ENCODE measurements at regions not wholly inside any gene's neighbourhood (a gene's known extent, or its start where the extent isn't known, plus 50 kb on each side); places are given as distances from the start of the nearest gene placed in this dataset.

- Histone ChIP-seq H3K9ac (replicated peaks in 1 of 4; ENCODE audit: extremely low read depth in 1 of 4, low read depth in 3 of 4, low read length in 3 of 4) (no peak overlapping the region), H3K4ac (replicated peaks; ENCODE audit: insufficient read length, low read depth, low read length) (no peak overlapping the region), H2BK5ac (ENCODE audit: low read depth, low read length) (no peak overlapping the region), H3K18ac (ENCODE audit: extremely low read depth, low read length) (no peak overlapping the region), H3K4me1 (replicated peaks in 1 of 4; ENCODE audit: control insufficient read depth in 3 of 4, insufficient read depth in 4 of 4, low read length in 3 of 4) (no peaks in the 10 kb centered on the region), H2BK15ac (ENCODE audit: low read length) (no peak overlapping the region), H2AFZ (ENCODE audit: low read length) (no peak overlapping the region), H3K23me2 (ENCODE audit: low read depth, low read length) (no peaks in the 10 kb centered on the region), H3K56ac (replicated peaks; ENCODE audit: insufficient read length, low read depth, low read length) (no peak overlapping the region), H4K91ac (replicated peaks; ENCODE audit: insufficient read length, low read length) (no peak overlapping the region), H2BK20ac (ENCODE audit: low read length) (no peak overlapping the region), H3K36me3 (ENCODE audit: control insufficient read depth in 2 of 4, insufficient read depth in 4 of 4, low read length in 3 of 4) (no peaks in the 10 kb centered on the region), H3K79me2 (ENCODE audit: control insufficient read depth in 1 of 2, insufficient read depth in 2 of 2, low read length in 2 of 2) (no peaks in the 10 kb centered on the region), H3K23ac (ENCODE audit: insufficient read length) (no peak overlapping the region), H2AK5ac (ENCODE audit: low read depth, low read length) (no peak overlapping the region), H3K4me3 (ENCODE audit: extremely low read depth in 1 of 4, insufficient read depth in 2 of 4, low read depth in 3 of 4, low read length in 4 of 4) (no peak overlapping the region), H4K8ac (ENCODE audit: extremely low read depth, insufficient read depth, low read length) (no peak overlapping the region), H3K9me3 (ENCODE audit: insufficient read depth in 2 of 2, low read depth in 1 of 2, low read length in 1 of 2) (no peaks in the 10 kb centered on the region), H4K5ac (ENCODE audit: insufficient read length, low read depth, low read length) (no peak overlapping the region), H4K20me1 (replicated peaks in 1 of 2; ENCODE audit: control insufficient read depth in 1 of 2, insufficient read depth in 2 of 2, low read length in 2 of 2) (no peaks in the 10 kb centered on the region), H3K79me1 (ENCODE audit: low read depth, low read length) (no peaks in the 10 kb centered on the region), H3K4me2 (ENCODE audit: insufficient read depth in 1 of 2, low read depth in 2 of 2, low read length in 2 of 2) (no peak overlapping the region), H2BK120ac (replicated peaks; ENCODE audit: low read depth, low read length) (no peak overlapping the region), H3K14ac (ENCODE audit: insufficient read length) (no peak overlapping the region), H2BK12ac (ENCODE audit: low read depth, low read length) (no peak overlapping the region), H3K27me3 (replicated peaks in 1 of 4; ENCODE audit: control insufficient read depth in 3 of 4, extremely low read depth in 1 of 4, insufficient read depth in 3 of 4, low read length in 3 of 4) (no peaks in the 10 kb centered on the region), H3K27ac (ENCODE audit: low read depth, low read length) (no peak overlapping the region)
- FAIRE-seq (no peak), DNase-seq (ENCODE audit: low read depth in 1 of 2, low spot score in 2 of 2) (no peak)
- no peak for TF ChIP-seq CTCF (IDR thresholded peaks at IDR 0.05; ENCODE audit: control extremely low read depth in 1 of 3, insufficient read depth in 1 of 3, low read depth in 1 of 3, low read length in 3 of 3)
- no peak for TF ChIP-seq PHF8 (conservative IDR thresholded peaks at IDR 0.05; ENCODE audit: low read depth, low read length)
- TF ChIP-seq EP300 (IDR thresholded peaks at IDR 0.05; ENCODE audit: borderline replicate concordance in 1 of 2, low read depth in 2 of 2, low read length in 2 of 2) = no peak
- no peak for TF ChIP-seq NANOG (IDR thresholded peaks at IDR 0.05; ENCODE audit: insufficient read depth, low read depth, low read length, poor library complexity, severe bottlenecking)
- TF ChIP-seq GABPA (IDR thresholded peaks at IDR 0.05; ENCODE audit: borderline replicate concordance, insufficient read depth, low read length) = no peak
- TF ChIP-seq RBBP5 (IDR thresholded peaks at IDR 0.05; ENCODE audit: borderline replicate concordance, low read depth, low read length) = no peak
- TF ChIP-seq SP4 (IDR thresholded peaks at IDR 0.05; ENCODE audit: low read length) = no peak
- TF ChIP-seq BCL11A (IDR thresholded peaks at IDR 0.05; ENCODE audit: low read depth in 2 of 2, low read length in 2 of 2) = no peak
- TF ChIP-seq NRF1 (IDR thresholded peaks at IDR 0.05; ENCODE audit: low read depth, low read length) = no peak
- CTCF ChIA-PET (ENCODE audit: partially characterized antibody) = no interaction called here
- 69% methylated on average over 2 of the region's 2 CpGs; no CpG with 5 or more reads in 1 of the 2 experiments for WGBS, 2 experiments (ENCODE audit: extremely low coverage in 1 of 2, insufficient coverage in 1 of 2, insufficient read length in 1 of 2, insufficient replicate concordance in 2 of 2, low coverage in 1 of 2, low lambda C conversion rate in 2 of 2, missing lambda C conversion rate in 1 of 2)
- POLR2A ChIA-PET (ENCODE audit: partially characterized antibody) = no interaction called here
These were observed 294.5 kb upstream of the RGS17 start for GRCh38 chr6:153425536-153425935.
